Neural cell (in vitro differentiated cells): ENCODE measurements at regions not wholly inside any gene's neighbourhood (a gene's known extent, or its start where the extent isn't known, plus 50 kb on each side); places are given as distances from the start of the nearest gene placed in this dataset.

Source experiments
- H2AFZ ChIP-seq: fragments of 200-600, 300-800 bp; sonication (generic), shearing (Covaris generic); 2 replicates; pipeline ENCODE4 v1.6.0; 2014; ENCODE audit warnings: low read depth, mild to moderate bottlenecking, antibody characterized with exemption, low read length, moderate library complexity
- H3F3A ChIP-seq: fragments of 200-600 bp; shearing (Covaris generic); 2 replicates; pipeline ENCODE4 v1.6.1; 2016; ENCODE audit warnings: mild to moderate bottlenecking, moderate library complexity, mixed read lengths, antibody characterized with exemption, low read length; ENCODE audit not compliant: insufficient read depth, poor library complexity, severe bottlenecking
- H3K27ac ChIP-seq: fragments of 200-600, 300-800 bp; sonication (generic), shearing (Covaris generic); 2 replicates; pipeline ENCODE4 v1.5.1; 2014; ENCODE audit warnings: mild to moderate bottlenecking, low read length, moderate library complexity
- H3K27me3 ChIP-seq: fragments of 300-800, 200-600 bp; sonication (generic), shearing (Covaris generic); 2 replicates; pipeline ENCODE4 v1.6.0; 2014; ENCODE audit warnings: mild to moderate bottlenecking, low read depth, low read length, moderate library complexity; ENCODE audit not compliant: insufficient read depth
- H3K36me3 ChIP-seq: fragments of 300-800, 200-600 bp; sonication (generic), shearing (Covaris generic); 2 replicates; pipeline ENCODE4 v1.5.1; 2014; ENCODE audit warnings: mild to moderate bottlenecking, antibody characterized with exemption, low read length, moderate library complexity; ENCODE audit not compliant: insufficient read depth
- H3K4me2 ChIP-seq: fragments of 300-800, 200-600 bp; sonication (generic), shearing (Covaris generic); 2 replicates; pipeline ENCODE4 v1.6.0; 2014; ENCODE audit warnings: mild to moderate bottlenecking, low read length
- H3K4me3 ChIP-seq: fragments of 300-800, 200-600 bp; sonication (generic), shearing (Covaris generic); 2 replicates; pipeline ENCODE4 v1.5.1; 2014; ENCODE audit warnings: mild to moderate bottlenecking, low read length, moderate library complexity
- H3K79me2 ChIP-seq: fragments of 200-600 bp; shearing (Covaris generic); replicated peaks from 2 replicates; pipeline ENCODE4 v1.6.0; 2014; ENCODE audit warnings: mild to moderate bottlenecking, low read length, moderate library complexity; ENCODE audit not compliant: insufficient read depth
- H3K9ac ChIP-seq: fragments of 300-800, 200-600 bp; sonication (generic), shearing (Covaris generic); 2 replicates; pipeline ENCODE4 v1.6.1; 2016; ENCODE audit warnings: mild to moderate bottlenecking, low read length, mixed read lengths
- H3K9me2 ChIP-seq: fragments of 200-600 bp; shearing (Covaris generic); 2 replicates; pipeline ENCODE4 v1.6.1; 2016; ENCODE audit warnings: mild to moderate bottlenecking, low read length, mixed read lengths; ENCODE audit not compliant: insufficient read depth
- H3K9me3 ChIP-seq: fragments of 200-600, 300-800 bp; sonication (generic), shearing (Covaris generic); 2 replicates; pipeline ENCODE4 v1.6.1; 2016; ENCODE audit warnings: mild to moderate bottlenecking, mixed run types, low read length, moderate library complexity, mixed read lengths
- H4K20me1 ChIP-seq: fragments of 200-600 bp; shearing (Covaris generic); 2 replicates; pipeline ENCODE4 v1.6.1; 2016; ENCODE audit warnings: mild to moderate bottlenecking, mixed run types; ENCODE audit not compliant: insufficient read depth
- EP300 ChIP-seq: fragments of 450-650 bp; conservative IDR thresholded peaks from 2 replicates; pipeline ENCODE4 v1.6.1; 2014; ENCODE audit warnings: antibody characterized with exemption, mild to moderate bottlenecking, moderate library complexity; ENCODE audit not compliant: poor library complexity, severe bottlenecking
- EZH2 ChIP-seq: fragments of 200-600, 300-800 bp; shearing (Covaris generic), sonication (generic); IDR thresholded peaks from 2 replicates; pipeline ENCODE4 v1.6.1; 2014; ENCODE audit warnings: antibody characterized with exemption, low read length, borderline replicate concordance, mild to moderate bottlenecking; ENCODE audit not compliant: insufficient read depth, poor library complexity, severe bottlenecking
- MXI1 ChIP-seq: fragments of 450-650 bp; conservative IDR thresholded peaks from 2 replicates; pipeline ENCODE4 v1.6.1; 2014; ENCODE audit warnings: antibody characterized with exemption, mild to moderate bottlenecking; ENCODE audit not compliant: poor library complexity, severe bottlenecking
- POLR2AphosphoS5 ChIP-seq: IDR thresholded peaks from 2 replicates; pipeline ENCODE4 v1.6.1; 2012
- RAD21 ChIP-seq: fragments of 450-650 bp; conservative IDR thresholded peaks from 2 replicates; pipeline ENCODE4 v1.6.1; 2014; ENCODE audit warnings: antibody characterized with exemption, mild to moderate bottlenecking, moderate library complexity
- SMC3 ChIP-seq: fragments of 450-650 bp; conservative IDR thresholded peaks from 2 replicates; pipeline ENCODE4 v1.6.1; 2014; ENCODE audit warnings: antibody characterized with exemption, mild to moderate bottlenecking, moderate library complexity; ENCODE audit not compliant: poor library complexity
- TAF1 ChIP-seq: IDR thresholded peaks from 2 replicates; pipeline ENCODE4 v1.6.1; 2012; ENCODE audit warnings: low read depth
- TF ChIP-seq, protein P1 (sequence below): fragments of 450-650 bp; IDR thresholded peaks from 2 replicates; pipeline ENCODE4 v1.5.1; 2014; ENCODE audit warnings: antibody characterized with exemption, mild to moderate bottlenecking, moderate library complexity; ENCODE audit not compliant: poor library complexity, severe bottlenecking
- TF ChIP-seq, protein P2 (sequence below): IDR thresholded peaks from 2 replicates; pipeline ENCODE4 v1.6.1; 2012; ENCODE audit warnings: borderline replicate concordance

DNA sequence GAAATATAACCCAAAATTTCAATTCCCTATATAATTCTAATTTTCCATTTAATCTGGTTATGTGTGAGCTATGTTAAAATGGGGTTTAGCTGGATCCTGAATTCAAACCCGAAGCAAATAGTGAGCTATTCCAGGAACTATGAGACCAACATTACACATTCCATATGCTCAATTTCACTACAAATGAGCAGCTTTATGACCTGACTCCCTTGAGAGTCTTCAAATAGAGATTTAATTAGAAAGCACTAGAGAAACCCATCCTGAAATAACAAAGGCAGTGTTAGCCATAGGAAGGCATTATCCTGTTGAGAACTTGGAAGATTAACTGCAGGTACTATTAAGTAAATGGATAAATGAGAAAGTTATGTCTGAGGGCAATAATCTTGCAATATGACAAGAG lies 890.0 kb downstream of the GRM8 start:
- no peak overlapping the region for H3K9ac ChIP-seq
- H3K4me2 ChIP-seq: no peak overlapping the region
- no peaks in the 10 kb centered on the region for H4K20me1 ChIP-seq
- no peaks in the 10 kb centered on the region for H3K36me3 ChIP-seq
- no peaks in the 10 kb centered on the region for H3K9me2 ChIP-seq
- TF ChIP-seq EZH2 (no peak), SMC3 (no peak), MXI1 (no peak), RAD21 (no peak), POLR2AphosphoS5 (no peak), EP300 (no peak), TAF1 (no peak)
- TF ChIP-seq, protein P1, sequence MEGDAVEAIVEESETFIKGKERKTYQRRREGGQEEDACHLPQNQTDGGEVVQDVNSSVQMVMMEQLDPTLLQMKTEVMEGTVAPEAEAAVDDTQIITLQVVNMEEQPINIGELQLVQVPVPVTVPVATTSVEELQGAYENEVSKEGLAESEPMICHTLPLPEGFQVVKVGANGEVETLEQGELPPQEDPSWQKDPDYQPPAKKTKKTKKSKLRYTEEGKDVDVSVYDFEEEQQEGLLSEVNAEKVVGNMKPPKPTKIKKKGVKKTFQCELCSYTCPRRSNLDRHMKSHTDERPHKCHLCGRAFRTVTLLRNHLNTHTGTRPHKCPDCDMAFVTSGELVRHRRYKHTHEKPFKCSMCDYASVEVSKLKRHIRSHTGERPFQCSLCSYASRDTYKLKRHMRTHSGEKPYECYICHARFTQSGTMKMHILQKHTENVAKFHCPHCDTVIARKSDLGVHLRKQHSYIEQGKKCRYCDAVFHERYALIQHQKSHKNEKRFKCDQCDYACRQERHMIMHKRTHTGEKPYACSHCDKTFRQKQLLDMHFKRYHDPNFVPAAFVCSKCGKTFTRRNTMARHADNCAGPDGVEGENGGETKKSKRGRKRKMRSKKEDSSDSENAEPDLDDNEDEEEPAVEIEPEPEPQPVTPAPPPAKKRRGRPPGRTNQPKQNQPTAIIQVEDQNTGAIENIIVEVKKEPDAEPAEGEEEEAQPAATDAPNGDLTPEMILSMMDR: no peak
- TF ChIP-seq, protein P2, sequence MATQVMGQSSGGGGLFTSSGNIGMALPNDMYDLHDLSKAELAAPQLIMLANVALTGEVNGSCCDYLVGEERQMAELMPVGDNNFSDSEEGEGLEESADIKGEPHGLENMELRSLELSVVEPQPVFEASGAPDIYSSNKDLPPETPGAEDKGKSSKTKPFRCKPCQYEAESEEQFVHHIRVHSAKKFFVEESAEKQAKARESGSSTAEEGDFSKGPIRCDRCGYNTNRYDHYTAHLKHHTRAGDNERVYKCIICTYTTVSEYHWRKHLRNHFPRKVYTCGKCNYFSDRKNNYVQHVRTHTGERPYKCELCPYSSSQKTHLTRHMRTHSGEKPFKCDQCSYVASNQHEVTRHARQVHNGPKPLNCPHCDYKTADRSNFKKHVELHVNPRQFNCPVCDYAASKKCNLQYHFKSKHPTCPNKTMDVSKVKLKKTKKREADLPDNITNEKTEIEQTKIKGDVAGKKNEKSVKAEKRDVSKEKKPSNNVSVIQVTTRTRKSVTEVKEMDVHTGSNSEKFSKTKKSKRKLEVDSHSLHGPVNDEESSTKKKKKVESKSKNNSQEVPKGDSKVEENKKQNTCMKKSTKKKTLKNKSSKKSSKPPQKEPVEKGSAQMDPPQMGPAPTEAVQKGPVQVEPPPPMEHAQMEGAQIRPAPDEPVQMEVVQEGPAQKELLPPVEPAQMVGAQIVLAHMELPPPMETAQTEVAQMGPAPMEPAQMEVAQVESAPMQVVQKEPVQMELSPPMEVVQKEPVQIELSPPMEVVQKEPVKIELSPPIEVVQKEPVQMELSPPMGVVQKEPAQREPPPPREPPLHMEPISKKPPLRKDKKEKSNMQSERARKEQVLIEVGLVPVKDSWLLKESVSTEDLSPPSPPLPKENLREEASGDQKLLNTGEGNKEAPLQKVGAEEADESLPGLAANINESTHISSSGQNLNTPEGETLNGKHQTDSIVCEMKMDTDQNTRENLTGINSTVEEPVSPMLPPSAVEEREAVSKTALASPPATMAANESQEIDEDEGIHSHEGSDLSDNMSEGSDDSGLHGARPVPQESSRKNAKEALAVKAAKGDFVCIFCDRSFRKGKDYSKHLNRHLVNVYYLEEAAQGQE: no peak
- no peak overlapping the region for H2AFZ ChIP-seq
- H3K27me3 ChIP-seq: no peaks in the 10 kb centered on the region
- H3K9me3 ChIP-seq: no peaks in the 10 kb centered on the region
- H3K79me2 ChIP-seq: no peaks in the 10 kb centered on the region
- no peak overlapping the region for H3K27ac ChIP-seq
- H3K4me3 ChIP-seq: no peak overlapping the region
- no peaks in the 10 kb centered on the region for H3F3A ChIP-seq

DNA sequence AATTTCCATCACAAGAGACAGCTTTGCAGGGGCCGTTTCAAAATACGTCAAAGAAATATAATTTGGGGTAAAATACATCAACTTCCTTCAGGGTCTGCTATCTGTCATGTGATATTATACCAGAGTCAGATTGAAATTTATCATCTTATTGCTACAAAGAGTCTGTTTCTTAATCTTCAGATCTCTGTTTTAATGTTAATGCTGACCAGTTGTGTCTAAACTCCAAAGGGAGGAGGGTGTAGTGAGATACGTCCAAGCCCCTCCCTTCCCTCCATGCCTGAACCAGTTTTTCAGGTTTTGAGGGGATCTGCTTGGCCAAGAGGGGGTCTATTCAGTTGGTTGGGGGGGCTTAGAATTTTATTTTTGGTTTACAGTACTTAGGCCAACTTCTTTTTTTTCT lies 891.6 kb downstream of the GRM8 start:
- Histone ChIP-seq H3K27ac (no peak overlapping the region), H4K20me1 (no peaks in the 10 kb centered on the region), H3K9ac (no peak overlapping the region), H3K9me2 (no peaks in the 10 kb centered on the region), H3K4me3 (no peak overlapping the region), H3K79me2 (no peaks in the 10 kb centered on the region), H3K9me3 (no peaks in the 10 kb centered on the region), H3F3A (no peaks in the 10 kb centered on the region), H2AFZ (no peak overlapping the region), H3K27me3 (no peaks in the 10 kb centered on the region), H3K4me2 (no peak overlapping the region), H3K36me3 (no peaks in the 10 kb centered on the region)
- no peak for TF ChIP-seq EZH2
- TF ChIP-seq, protein P1: no peak
- TF ChIP-seq, protein P2: no peak
- TF ChIP-seq SMC3: no peak
- no peak for TF ChIP-seq TAF1
- TF ChIP-seq MXI1: no peak
- TF ChIP-seq EP300: no peak
- no peak for TF ChIP-seq RAD21
- no peak for TF ChIP-seq POLR2AphosphoS5
